ENCODE measurements at regions not wholly inside any gene's neighbourhood (a gene's known extent, or its start where the extent isn't known, plus 50 kb on each side); places are given as distances from the start of the nearest gene placed in this dataset.

GRCh38 chr16:6059671-6060070, 962.1 kb upstream of the EEF2KMT start:
- TF ChIP-seq, protein P1, sequence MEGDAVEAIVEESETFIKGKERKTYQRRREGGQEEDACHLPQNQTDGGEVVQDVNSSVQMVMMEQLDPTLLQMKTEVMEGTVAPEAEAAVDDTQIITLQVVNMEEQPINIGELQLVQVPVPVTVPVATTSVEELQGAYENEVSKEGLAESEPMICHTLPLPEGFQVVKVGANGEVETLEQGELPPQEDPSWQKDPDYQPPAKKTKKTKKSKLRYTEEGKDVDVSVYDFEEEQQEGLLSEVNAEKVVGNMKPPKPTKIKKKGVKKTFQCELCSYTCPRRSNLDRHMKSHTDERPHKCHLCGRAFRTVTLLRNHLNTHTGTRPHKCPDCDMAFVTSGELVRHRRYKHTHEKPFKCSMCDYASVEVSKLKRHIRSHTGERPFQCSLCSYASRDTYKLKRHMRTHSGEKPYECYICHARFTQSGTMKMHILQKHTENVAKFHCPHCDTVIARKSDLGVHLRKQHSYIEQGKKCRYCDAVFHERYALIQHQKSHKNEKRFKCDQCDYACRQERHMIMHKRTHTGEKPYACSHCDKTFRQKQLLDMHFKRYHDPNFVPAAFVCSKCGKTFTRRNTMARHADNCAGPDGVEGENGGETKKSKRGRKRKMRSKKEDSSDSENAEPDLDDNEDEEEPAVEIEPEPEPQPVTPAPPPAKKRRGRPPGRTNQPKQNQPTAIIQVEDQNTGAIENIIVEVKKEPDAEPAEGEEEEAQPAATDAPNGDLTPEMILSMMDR (IDR thresholded peaks at IDR 0.05), result no peak
- H3K27me3 ChIP-seq, result no peaks in the 10 kb centered on the region
- no peak overlapping the region for H3K4me3 ChIP-seq
- no peaks in the 10 kb centered on the region for H3K4me1 ChIP-seq
- DNase-seq (ENCODE audit: low spot score), result no peak
- H3K27ac ChIP-seq, result no peak overlapping the region
- H3K36me3 ChIP-seq, result no peaks in the 10 kb centered on the region
- H3K9me3 ChIP-seq, result no peaks in the 10 kb centered on the region

GRCh38 chr16:6057821-6058220, 960.2 kb upstream of the EEF2KMT start:
- H3K27me3 ChIP-seq, result no peaks in the 10 kb centered on the region
- TF ChIP-seq, protein P1 (IDR thresholded peaks at IDR 0.05), result no peak
- DNase-seq (ENCODE audit: low spot score), result no peak
- H3K36me3 ChIP-seq, result no peaks in the 10 kb centered on the region
- H3K4me3 ChIP-seq, result no peak overlapping the region
- H3K9me3 ChIP-seq, result no peaks in the 10 kb centered on the region
- no peaks in the 10 kb centered on the region for H3K4me1 ChIP-seq
- no peak overlapping the region for H3K27ac ChIP-seq

DNA sequence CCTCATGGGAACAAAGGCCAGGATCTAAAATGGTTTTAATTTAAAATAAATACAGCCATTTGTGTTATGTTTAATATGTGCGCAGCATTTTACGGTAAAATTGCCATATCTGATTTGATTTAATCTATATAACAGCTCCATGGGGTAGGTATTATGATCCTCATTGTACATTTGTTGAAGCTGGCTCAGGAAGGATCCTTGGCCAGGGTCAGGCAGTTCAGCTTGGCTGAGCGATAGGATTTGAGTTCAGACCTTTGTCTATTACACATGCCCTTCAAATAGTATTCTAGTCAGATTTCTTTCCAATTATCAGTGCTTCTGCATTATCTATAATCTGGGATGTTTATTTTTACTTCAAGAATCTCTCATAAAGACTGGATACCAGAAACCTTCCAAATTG, 950.4 kb upstream of the EEF2KMT start:
- TF ChIP-seq, protein P1 (IDR thresholded peaks at IDR 0.05), result no peak
- Histone ChIP-seq H3K4me1 (no peaks in the 10 kb centered on the region), H3K4me3 (no peak overlapping the region), H3K27me3 (no peaks in the 10 kb centered on the region), H3K27ac (no peak overlapping the region), H3K36me3 (no peaks in the 10 kb centered on the region), H3K9me3 (no peaks in the 10 kb centered on the region)
- no peak for DNase-seq (ENCODE audit: low spot score)

DNA sequence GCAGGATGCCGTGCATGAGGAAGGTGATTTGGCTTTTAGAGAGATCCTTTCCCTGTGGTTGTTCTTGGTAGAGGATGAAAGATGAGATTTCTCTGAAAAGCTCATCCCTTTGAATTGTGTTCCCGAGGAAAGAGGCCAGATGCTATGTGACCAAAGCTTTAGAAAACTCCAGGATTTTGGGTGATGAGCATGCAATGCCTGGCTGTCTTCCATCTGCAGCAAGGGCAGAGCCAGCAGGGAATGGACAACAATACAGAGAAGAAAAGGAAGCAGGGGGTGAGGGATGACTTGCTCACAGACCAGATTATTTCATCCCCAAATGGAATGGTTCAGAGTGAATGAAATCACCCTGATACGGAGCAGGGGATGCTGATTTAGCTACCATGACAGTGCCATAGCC, 949.7 kb upstream of the EEF2KMT start:
- Histone ChIP-seq H3K4me3 (no peak overlapping the region), H3K27me3 (no peaks in the 10 kb centered on the region), H3K4me1 (no peaks in the 10 kb centered on the region), H3K36me3 (no peaks in the 10 kb centered on the region), H3K27ac (no peak overlapping the region), H3K9me3 (no peaks in the 10 kb centered on the region)
- TF ChIP-seq, protein P1 (IDR thresholded peaks at IDR 0.05), result no peak
- DNase-seq (ENCODE audit: low spot score), result no peak

- Histone ChIP-seq H3K4me3 (no peak overlapping the region), H3K4me1 (no peaks in the 10 kb centered on the region), H3K27ac (no peak overlapping the region), H3K36me3 (no peaks in the 10 kb centered on the region), H3K9me3 (no peaks in the 10 kb centered on the region), H3K27me3 (no peaks in the 10 kb centered on the region)
- TF ChIP-seq, protein P1 (IDR thresholded peaks at IDR 0.05), result no peak
- no peak for DNase-seq (ENCODE audit: low spot score)
Observed at GRCh38 chr16:6038941-6039645, 941.5 kb upstream of the EEF2KMT start.

- TF ChIP-seq, protein P1 (IDR thresholded peaks at IDR 0.05), result no peak
- H3K9me3 ChIP-seq, result no peaks in the 10 kb centered on the region
- H3K4me3 ChIP-seq, result no peak overlapping the region
- H3K27ac ChIP-seq, result no peak overlapping the region
- no peaks in the 10 kb centered on the region for H3K4me1 ChIP-seq
- H3K36me3 ChIP-seq, result no peaks in the 10 kb centered on the region
- no peaks in the 10 kb centered on the region for H3K27me3 ChIP-seq
- DNase-seq (ENCODE audit: low spot score), result no peak
Observed at GRCh38 chr16:6035161-6035560, 937.6 kb upstream of the EEF2KMT start.

Measured in right atrium auricular region (tissue), 2 donors.